Neuronal stem cell (in vitro differentiated cells): ENCODE measurements at regions not wholly inside any gene's neighbourhood (a gene's known extent, or its start where the extent isn't known, plus 50 kb on each side); places are given as distances from the start of the nearest gene placed in this dataset.

ENCODE experiments used
- DNase-seq: peaks from one replicate; pipeline ENCODE4 v3.0.0-alpha.2; 2013; ENCODE audit warnings: low spot score
- H2AFZ ChIP-seq: one replicate; pipeline ENCODE4 v1.6.1; 2013; ENCODE audit warnings: mild to moderate bottlenecking, low read length, inconsistent platforms
- H2AK5ac ChIP-seq: 2 replicates; pipeline ENCODE4 v1.6.1; 2013; ENCODE audit warnings: low read depth, mild to moderate bottlenecking, inconsistent platforms, low read length, moderate library complexity, mixed read lengths
- H2BK120ac ChIP-seq: 2 replicates; pipeline ENCODE4 v1.6.1; 2013; ENCODE audit warnings: low read depth, mild to moderate bottlenecking, inconsistent platforms, low read length, moderate library complexity, mixed read lengths
- H2BK12ac ChIP-seq: one replicate; pipeline ENCODE4 v1.6.1; 2013; ENCODE audit warnings: low read length, inconsistent platforms
- H2BK15ac ChIP-seq: 2 replicates; pipeline ENCODE4 v1.6.1; 2013; ENCODE audit warnings: mild to moderate bottlenecking, low read length, inconsistent platforms, mixed read lengths
- H2BK5ac ChIP-seq: one replicate; pipeline ENCODE4 v1.6.1; 2013; ENCODE audit warnings: inconsistent platforms, mild to moderate bottlenecking, low read length, moderate library complexity
- H3K14ac ChIP-seq: one replicate; pipeline ENCODE4 v1.6.1; 2013; ENCODE audit warnings: low read length, inconsistent platforms
- H3K18ac ChIP-seq: 2 replicates; pipeline ENCODE4 v1.6.1; 2013; ENCODE audit warnings: low read length, inconsistent platforms
- H3K23ac ChIP-seq: 2 replicates; pipeline ENCODE4 v1.6.1; 2013; ENCODE audit warnings: low read depth, mild to moderate bottlenecking, mixed read lengths, low read length, inconsistent platforms; ENCODE audit not compliant: poor library complexity
- H3K27ac ChIP-seq: replicated peaks from 3 replicates; pipeline ENCODE4 v1.5.1; 2013; ENCODE audit warnings: low read length, inconsistent platforms
- H3K27me3 ChIP-seq, 3 experiments: 2 replicates each; pipeline ENCODE4 v1.6.1; 2013; ENCODE audit warnings: low read length in 3 of 3, mild to moderate bottlenecking in 2 of 3, inconsistent platforms in 1 of 3, low read depth in 1 of 3, mixed read lengths in 1 of 3, moderate library complexity in 1 of 3; ENCODE audit not compliant: control insufficient read depth in 3 of 3, insufficient read depth in 3 of 3
- H3K36me3 ChIP-seq, 2 donors: replicated peaks in 1 of 2; 2 replicates each; pipeline ENCODE4 v1.6.1; 2013; ENCODE audit warnings: low read length in 2 of 2; ENCODE audit not compliant: control insufficient read depth in 2 of 2, insufficient read depth in 2 of 2
- H3K4ac ChIP-seq: 2 replicates; pipeline ENCODE4 v1.6.1; 2013; ENCODE audit warnings: inconsistent platforms, mild to moderate bottlenecking, low read length, moderate library complexity
- H3K4me1 ChIP-seq, 2 donors: 1 replicate in 1 of 2; 2 replicates in 1 of 2; pipeline ENCODE4 v1.6.1; 2013; ENCODE audit warnings: low read length in 2 of 2, low read depth in 1 of 2; ENCODE audit not compliant: control insufficient read depth in 2 of 2, insufficient read depth in 1 of 2
- H3K4me2 ChIP-seq: one replicate; pipeline ENCODE4 v1.6.1; 2013; ENCODE audit warnings: mild to moderate bottlenecking, low read length, inconsistent platforms; ENCODE audit not compliant: insufficient read depth, poor library complexity, severe bottlenecking
- H3K4me3 ChIP-seq, 2 donors: 2 replicates each; pipeline ENCODE4 v1.5.1; 2013; ENCODE audit warnings: low read length in 2 of 2, mild to moderate bottlenecking in 2 of 2, inconsistent platforms in 1 of 2, moderate library complexity in 1 of 2
- H3K79me1 ChIP-seq: one replicate; pipeline ENCODE4 v1.6.1; 2013; ENCODE audit warnings: low read depth, mild to moderate bottlenecking, inconsistent platforms, low read length, moderate library complexity
- H3K9ac ChIP-seq: one replicate; pipeline ENCODE4 v1.6.1; 2013; ENCODE audit warnings: mild to moderate bottlenecking, low read depth, low read length, inconsistent platforms; ENCODE audit not compliant: poor library complexity
- H3K9me3 ChIP-seq, 2 donors: replicated peaks in 1 of 2; 2 replicates each; pipeline versions ENCODE3 to v1.6.1; 2013; ENCODE audit warnings: low read length in 2 of 2, mild to moderate bottlenecking in 2 of 2, inconsistent platforms in 1 of 2, low read depth in 1 of 2, mixed read lengths in 1 of 2, moderate library complexity in 1 of 2; ENCODE audit not compliant: control insufficient read depth in 2 of 2, insufficient read depth in 1 of 2
- H4K8ac ChIP-seq: one replicate; pipeline ENCODE4 v1.6.1; 2013; ENCODE audit warnings: low read depth, mild to moderate bottlenecking, inconsistent platforms, low read length, moderate library complexity
- H4K91ac ChIP-seq: one replicate; pipeline ENCODE4 v1.6.1; 2013; ENCODE audit warnings: low read length, low read depth, mild to moderate bottlenecking, inconsistent platforms; ENCODE audit not compliant: poor library complexity
- WGBS, 2 donors: extraction: QIAGEN DNeasy Blood & Tissue Kit; methylation state at CpG; one replicate each; pipeline ENCODE4 v1.1.7; 2013; ENCODE audit warnings: missing lambda C conversion rate in 2 of 2, mixed read lengths in 1 of 2; ENCODE audit not compliant: insufficient read length in 2 of 2, insufficient replicate concordance in 1 of 2; ENCODE audit errors: extremely low coverage in 2 of 2; 5-methylcytosine and 5-hydroxymethylcytosine counted together

DNA sequence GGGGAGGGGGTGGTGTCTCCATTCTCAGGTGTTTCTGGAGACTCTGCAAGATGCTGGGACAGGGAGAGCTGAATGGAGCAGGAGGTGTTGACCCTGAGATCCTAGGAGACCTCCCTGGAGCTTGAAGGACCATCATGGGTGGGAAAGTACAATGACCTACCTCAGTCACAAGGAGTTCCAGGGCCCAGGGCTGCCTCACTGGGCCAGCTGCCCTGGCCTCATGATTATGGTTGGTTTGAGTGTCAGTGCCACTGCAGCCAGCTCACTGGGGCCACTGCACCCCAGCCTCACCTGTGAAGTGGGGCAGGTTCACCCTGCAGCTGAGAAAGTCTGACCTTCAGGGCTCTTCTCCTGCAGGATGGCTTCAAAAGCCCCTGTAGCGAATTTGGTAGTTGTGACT lies 372.5 kb downstream of the IRX2 start:
- Histone ChIP-seq H3K36me3 (no peaks in the 10 kb centered on the region), H2BK5ac (no peak overlapping the region), H3K27ac (no peak overlapping the region), H3K4me3 (no peak overlapping the region), H4K91ac (no peak overlapping the region), H2BK120ac (no peak overlapping the region), H3K9ac (no peak overlapping the region), H3K4me1 (peaks cover 7 to 9% of the 10 kb centered on the region in 2 donors), H4K8ac (no peak overlapping the region), H2BK15ac (no peak overlapping the region), H3K23ac (peak overlapping the region; percentile 89), H2AFZ (no peak overlapping the region), H3K4ac (no peak overlapping the region), H3K79me1 (no peaks in the 10 kb centered on the region), H2AK5ac (no peak overlapping the region), H3K4me2 (no peak overlapping the region), H3K27me3 (no peaks in the 10 kb centered on the region), H2BK12ac (no peak overlapping the region), H3K14ac (no peak overlapping the region), H3K18ac (no peak overlapping the region), H3K9me3 (no peaks in the 10 kb centered on the region)
- no CpG with 5 or more reads among the region's 1 CpG for WGBS, 2 donors
- no peak for DNase-seq

DNA sequence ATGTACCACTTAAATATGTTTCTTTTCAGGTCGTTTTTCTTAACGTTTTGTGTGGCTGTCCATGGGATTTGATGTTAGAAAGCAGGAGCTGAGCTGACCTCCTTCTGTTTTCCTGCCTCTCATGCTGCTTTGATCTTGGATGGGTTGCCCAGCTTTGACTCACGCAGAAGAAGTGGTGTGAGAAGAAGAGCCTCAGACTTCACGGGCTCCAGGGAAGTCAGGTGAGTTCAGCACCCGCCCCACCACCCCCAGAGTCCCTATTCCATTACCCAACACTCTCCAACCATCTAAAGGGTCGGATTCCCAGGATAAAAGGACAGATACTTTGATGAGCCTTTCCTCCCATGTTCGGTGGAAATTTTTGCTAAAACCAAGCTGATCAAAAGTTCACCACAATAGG lies 373.4 kb downstream of the IRX2 start:
- H2BK120ac ChIP-seq: no peak overlapping the region
- no peak overlapping the region for H2AK5ac ChIP-seq
- no peaks in the 10 kb centered on the region for H3K9me3 ChIP-seq
- no peak overlapping the region for H2BK15ac ChIP-seq
- H4K8ac ChIP-seq: no peak overlapping the region
- whole genome bisulfite sequencing, 2 donors: no CpG with 5 or more reads among the region's 7 CpGs
- H3K4me3 ChIP-seq: no peak overlapping the region
- no peak overlapping the region for H2BK5ac ChIP-seq
- peaks cover 0 to 1% of the 10 kb centered on the region in 2 donors for H3K36me3 ChIP-seq
- H3K27ac ChIP-seq: no peak overlapping the region
- H3K27me3 ChIP-seq: no peaks in the 10 kb centered on the region
- H2AFZ ChIP-seq: no peak overlapping the region
- H3K14ac ChIP-seq: no peak overlapping the region
- no peak overlapping the region for H3K4me2 ChIP-seq
- no peak for DNase-seq
- peaks cover under 1% of the 10 kb centered on the region in 2 donors for H3K4me1 ChIP-seq
- H3K9ac ChIP-seq: no peak overlapping the region
- no peak overlapping the region for H3K4ac ChIP-seq
- H3K18ac ChIP-seq: no peak overlapping the region
- H3K79me1 ChIP-seq: no peaks in the 10 kb centered on the region
- no peak overlapping the region for H3K23ac ChIP-seq
- no peak overlapping the region for H2BK12ac ChIP-seq
- no peak overlapping the region for H4K91ac ChIP-seq

DNA sequence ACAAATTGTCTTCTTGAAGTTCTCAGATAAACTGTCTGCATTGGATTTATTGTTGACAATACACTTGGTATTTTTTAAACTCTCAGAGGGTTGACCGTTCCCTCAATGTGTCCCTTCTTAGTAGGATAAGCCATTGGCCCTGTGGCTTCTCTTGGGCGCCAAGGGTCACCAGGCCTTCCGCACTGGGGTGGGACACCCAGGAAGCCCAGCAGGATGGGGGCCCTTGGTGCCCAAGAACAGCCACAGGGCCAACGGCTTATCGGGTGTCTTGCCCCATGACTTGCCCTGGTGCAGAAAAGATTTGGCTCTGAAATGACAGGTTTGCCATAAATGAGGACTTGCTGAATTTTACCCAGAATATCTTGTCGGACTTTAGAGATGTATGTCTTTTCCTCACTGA lies 375.0 kb downstream of the IRX2 start:
- no peak overlapping the region for H2BK12ac ChIP-seq
- H3K9me3 ChIP-seq: no peaks in the 10 kb centered on the region
- peak overlapping the region; percentile 26 for H3K14ac ChIP-seq
- H4K91ac ChIP-seq: no peak overlapping the region
- no peaks in the 10 kb centered on the region for H3K4me1 ChIP-seq
- no peak overlapping the region for H2BK5ac ChIP-seq
- H3K9ac ChIP-seq: no peak overlapping the region
- H3K4ac ChIP-seq: no peak overlapping the region
- H3K27me3 ChIP-seq: no peaks in the 10 kb centered on the region
- no peak overlapping the region for H3K23ac ChIP-seq
- H3K4me3 ChIP-seq: no peak overlapping the region
- H3K27ac ChIP-seq: no peak overlapping the region
- DNase-seq: no peak
- H4K8ac ChIP-seq: no peak overlapping the region
- no CpG with 5 or more reads among the region's 6 CpGs for WGBS, 2 donors
- no peak overlapping the region for H2AFZ ChIP-seq
- no peak overlapping the region for H3K4me2 ChIP-seq
- no peak overlapping the region for H2BK120ac ChIP-seq
- no peak overlapping the region for H2AK5ac ChIP-seq
- H2BK15ac ChIP-seq: no peak overlapping the region
- H3K79me1 ChIP-seq: no peaks in the 10 kb centered on the region
- H3K18ac ChIP-seq: no peak overlapping the region
- H3K36me3 ChIP-seq: peaks cover 0 to 1% of the 10 kb centered on the region in 2 donors

DNA sequence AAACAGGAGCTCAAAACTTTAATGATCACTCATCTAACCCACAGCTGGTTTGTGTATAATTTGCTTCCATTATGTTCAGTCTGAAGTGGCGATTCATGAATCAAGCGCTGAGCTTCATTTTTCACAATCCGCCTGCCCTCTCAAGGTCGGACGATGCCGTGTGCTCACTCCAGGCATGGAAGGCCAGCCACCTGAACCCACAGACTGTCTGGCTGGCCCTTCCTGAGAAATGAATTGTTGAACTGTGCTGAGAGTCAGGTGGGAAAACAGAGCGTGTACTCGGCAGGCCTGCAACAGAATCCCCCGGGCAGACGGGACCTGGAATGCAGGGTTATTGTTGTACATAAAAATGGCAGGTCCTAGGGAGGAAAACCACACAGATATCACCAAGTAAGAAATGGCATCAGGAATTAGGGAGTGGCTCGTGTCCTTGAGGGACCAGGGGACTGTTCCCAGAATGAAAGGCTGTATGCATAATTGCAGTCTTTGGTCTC lies 375.7 kb downstream of the IRX2 start:
- Histone ChIP-seq H3K9me3 (no peaks in the 10 kb centered on the region), H4K91ac (no peak overlapping the region), H3K79me1 (no peaks in the 10 kb centered on the region), H2BK12ac (no peak overlapping the region), H3K4ac (no peak overlapping the region), H2AK5ac (peak overlapping the region; percentile 78), H3K9ac (peak overlapping the region; percentile 57), H2BK120ac (no peak overlapping the region), H3K23ac (no peak overlapping the region), H2AFZ (peak overlapping the region; percentile 31), H3K14ac (no peak overlapping the region), H3K36me3 (peaks cover 0 to 1% of the 10 kb centered on the region in 2 donors), H2BK5ac (no peak overlapping the region), H3K27ac (no peak overlapping the region), H4K8ac (no peak overlapping the region), H3K4me3 (no peak overlapping the region), H3K4me1 (no peaks in the 10 kb centered on the region), H3K27me3 (no peaks in the 10 kb centered on the region), H3K4me2 (no peak overlapping the region), H3K18ac (peak overlapping the region; percentile 27), H2BK15ac (no peak overlapping the region)
- no peak for DNase-seq
- WGBS, 2 donors: no CpG with 5 or more reads among the region's 11 CpGs
